ENCODE measurements at regions not wholly inside any gene's neighbourhood (a gene's known extent, or its start where the extent isn't known, plus 50 kb on each side); places are given as distances from the start of the nearest gene placed in this dataset.

DNA sequence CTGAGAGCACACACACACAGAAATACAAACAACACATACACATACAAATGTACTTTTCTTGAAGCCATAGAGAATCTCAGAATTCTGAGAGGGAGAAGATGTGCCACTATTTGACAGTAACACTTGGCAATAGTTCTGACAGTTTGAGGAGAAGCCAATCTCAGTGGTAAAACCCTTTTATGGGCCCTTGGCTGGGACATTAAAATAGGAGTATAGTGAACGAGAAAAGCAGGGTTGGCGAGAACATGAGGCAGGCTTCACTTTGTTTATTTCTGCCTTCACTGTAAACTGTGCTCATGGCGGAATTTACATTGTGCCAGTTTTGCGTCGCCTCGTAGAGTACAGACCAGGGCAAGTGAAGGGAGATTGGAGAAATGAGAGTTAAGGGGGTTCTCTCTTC, 449.4 kb upstream of the POU3F3 start:
- intact Hi-C loops (cut with micrococcal nuclease): no loop called here

DNA sequence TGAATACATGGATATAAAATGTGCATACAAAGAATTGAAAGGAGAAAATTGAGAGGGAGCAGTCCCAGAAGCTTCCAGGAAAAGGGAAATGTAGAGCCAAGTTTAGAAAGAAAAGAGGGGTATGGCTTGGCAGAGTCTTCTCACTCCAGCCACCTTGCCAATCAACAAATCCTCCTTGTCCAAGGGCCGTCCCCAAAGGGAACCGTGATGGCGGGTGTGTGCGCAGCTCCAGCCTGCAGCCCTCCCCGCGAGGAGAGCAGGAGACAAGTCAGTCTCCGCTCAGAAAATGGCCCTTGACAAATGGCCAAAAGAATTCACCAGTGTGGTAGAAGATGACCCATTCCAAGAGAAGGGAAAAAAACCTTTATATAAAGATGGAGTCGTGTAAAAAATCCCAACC, 448.3 kb upstream of the POU3F3 start:
- intact Hi-C loops (cut with micrococcal nuclease): no loop called here

DNA sequence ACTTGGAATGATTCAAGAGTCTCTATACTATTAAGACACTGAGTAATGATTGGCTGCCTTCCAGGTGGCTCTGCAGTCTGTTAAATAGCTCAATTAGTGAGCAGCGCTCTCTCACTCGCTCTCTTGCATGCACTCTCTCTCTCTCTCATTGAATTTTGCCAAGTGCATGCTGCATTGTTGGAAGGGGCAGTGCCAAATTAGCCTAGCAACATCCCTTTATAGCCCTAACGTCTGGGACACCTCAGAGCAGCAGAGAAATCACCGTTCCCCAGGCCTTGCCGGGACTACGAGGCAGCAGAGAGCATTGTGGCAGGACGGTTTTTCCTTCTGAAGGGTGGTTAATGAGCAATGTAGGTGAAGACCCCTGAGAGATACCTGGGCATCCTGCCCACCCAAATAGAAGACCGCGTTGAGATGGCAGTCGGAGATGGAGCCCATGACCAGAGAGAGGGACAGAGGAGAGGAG, 447.6 kb upstream of the POU3F3 start:
- intact Hi-C loops (cut with micrococcal nuclease): no loop called here

DNA sequence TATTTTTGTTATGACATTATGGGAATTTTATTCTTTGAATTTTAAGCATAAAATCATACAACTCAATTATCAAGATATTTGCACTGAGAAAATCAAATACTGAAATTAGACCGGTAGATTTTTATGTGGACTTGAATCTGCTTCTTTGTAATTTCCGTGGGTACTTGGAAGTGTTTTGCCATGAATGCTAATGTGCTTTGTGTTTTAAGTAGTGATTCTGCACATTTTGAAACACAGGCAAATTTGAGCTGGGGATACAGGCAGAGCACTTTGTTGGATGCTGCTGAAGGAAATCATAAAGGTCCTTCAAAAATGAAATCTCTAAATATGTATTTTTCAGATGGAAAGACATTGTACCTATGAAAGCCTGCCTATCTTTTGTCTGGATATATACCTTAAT, 446.3 kb upstream of the POU3F3 start:
- intact Hi-C loops (cut with micrococcal nuclease): no loop called here

DNA sequence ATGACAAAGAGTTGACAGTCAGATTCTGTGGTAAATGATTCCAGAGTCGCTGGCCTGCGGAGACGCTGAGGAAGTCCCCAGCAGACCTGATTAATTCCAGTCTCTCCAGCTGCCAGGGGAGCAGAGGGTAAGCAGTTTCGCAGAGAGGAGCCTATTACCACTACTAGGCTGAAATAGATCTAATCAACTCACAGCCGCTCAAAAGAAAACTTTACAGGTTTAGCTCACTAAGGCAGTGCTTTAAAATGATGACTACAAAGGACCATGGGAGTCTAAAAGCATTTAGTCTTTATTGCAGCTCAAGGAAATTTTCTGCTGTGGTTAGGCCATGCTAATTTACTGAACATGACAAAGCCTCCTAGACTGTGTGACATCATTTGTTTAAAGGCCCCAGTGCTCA, 445.6 kb upstream of the POU3F3 start:
- intact Hi-C loops (cut with micrococcal nuclease): no loop called here

DNA sequence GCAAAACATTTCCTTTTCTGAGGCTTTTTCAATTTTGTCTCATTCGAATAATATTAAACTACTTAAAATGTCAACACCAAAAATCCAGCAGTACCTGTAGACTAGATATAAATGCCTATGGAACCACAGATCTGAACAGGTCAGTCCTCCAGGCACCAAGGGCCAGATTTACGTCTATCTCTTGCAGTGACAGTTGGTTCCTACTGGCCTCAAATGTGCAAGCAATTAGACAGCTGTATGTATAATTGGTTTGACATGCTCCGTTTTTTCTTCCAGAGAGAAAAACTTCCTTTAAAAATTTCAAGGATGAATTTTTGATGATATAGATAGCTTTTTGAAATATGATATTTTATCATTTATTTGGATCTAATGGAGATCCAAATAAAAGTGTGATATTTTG, 443.8 kb upstream of the POU3F3 start:
- intact Hi-C loops (cut with micrococcal nuclease): loop anchor here (5.0 kb wide), 1 partner anchor 1568 kb away; no protein-coding TSS in a partner anchor

DNA sequence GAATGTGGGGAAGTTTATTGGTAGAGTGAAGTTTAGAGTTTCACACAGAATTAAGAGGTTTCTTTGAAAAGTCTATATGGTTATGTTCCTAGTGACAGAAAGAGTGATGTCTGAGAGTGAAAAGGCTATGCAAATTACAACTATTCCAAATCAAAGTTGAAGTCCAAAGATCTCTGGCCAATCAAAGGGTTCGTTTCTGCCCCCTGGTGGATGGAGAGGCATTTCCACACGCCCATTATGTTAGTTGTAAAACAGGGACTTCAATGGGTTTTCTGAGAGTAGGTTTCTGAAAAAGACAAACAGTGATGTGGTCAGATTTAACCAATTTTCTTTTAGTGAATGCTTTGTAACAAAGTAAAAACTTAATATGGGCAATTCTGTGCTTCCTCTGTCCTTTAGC, 441.5 kb upstream of the POU3F3 start:
- intact Hi-C loops (cut with micrococcal nuclease): loop anchor here (5.0 kb wide), 1 partner anchor 1570 kb away; no protein-coding TSS in a partner anchor

DNA sequence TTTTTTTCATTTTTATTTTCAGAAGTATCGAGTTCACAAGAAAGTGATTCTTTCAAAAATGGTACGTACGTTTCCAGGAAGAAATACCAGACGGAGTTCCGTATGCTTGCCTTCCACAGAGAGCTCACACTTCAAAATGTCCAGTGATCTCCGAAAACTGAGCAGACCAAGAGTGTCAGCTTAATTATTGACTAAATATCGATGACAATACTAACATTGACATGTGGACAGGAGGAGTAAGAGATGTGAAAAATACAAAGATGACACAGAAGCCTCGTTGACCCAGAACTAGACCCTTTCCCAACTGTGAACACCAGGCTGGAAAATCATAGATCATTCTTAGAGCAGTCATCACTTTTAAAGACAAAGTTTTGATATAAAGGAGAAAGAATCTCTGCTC, 440.0 kb upstream of the POU3F3 start:
- intact Hi-C loops (cut with micrococcal nuclease): loop anchor here (5.0 kb wide), 1 partner anchor 1572 kb away; no protein-coding TSS in a partner anchor

DNA sequence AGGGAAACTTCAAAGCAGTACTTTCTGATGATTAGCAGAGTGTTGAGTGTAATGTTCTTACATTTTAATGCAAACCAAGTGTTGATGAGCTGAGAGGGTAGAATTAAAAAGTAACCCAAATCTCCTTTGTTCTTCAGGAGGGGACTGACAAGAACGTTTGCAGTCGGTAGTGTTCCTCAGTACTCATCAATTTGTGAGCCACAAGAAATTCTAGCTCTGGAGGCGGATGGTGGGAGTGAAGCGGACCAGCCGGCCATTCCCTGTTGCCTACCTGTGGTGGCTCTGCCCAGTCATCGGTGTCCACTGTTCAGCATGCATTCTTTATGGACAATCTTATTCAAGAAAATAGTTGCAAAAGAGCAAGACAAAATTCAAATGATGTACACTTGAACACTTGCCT, 438.6 kb upstream of the POU3F3 start:
- intact Hi-C loops (cut with micrococcal nuclease): no loop called here

DNA sequence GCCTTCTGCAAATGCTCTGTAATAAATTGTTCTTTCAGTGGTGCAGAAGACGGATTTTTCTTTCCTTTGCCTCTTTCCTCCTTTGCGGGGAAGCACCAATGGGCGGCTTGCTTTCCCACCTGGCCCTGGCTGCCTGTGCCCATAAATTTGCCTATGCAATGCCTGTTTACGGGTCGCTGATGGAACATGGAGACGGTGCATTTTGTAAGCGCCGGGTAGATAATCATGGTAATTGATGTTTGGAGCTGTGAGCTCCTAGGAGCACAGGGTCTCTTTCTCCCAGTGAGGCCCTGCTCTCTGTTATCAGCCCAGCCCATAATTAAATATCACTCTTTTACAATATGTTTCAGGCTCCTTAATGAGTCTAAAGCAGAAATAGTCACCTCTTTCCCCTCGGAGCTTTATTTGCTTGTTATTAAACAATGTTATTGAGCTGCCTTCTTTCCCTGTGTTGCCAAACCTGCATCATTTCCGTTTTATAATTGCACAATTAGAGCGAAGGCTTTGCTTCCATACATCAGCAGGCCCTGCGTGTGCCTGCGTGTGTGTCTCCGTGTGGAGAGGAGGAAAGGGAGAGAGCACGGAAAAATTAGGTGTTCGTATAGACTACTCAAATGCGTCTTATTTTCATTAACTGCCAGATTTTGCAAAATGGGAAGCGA, 437.4 kb upstream of the POU3F3 start:
- intact Hi-C loops (cut with micrococcal nuclease): no loop called here

DNA sequence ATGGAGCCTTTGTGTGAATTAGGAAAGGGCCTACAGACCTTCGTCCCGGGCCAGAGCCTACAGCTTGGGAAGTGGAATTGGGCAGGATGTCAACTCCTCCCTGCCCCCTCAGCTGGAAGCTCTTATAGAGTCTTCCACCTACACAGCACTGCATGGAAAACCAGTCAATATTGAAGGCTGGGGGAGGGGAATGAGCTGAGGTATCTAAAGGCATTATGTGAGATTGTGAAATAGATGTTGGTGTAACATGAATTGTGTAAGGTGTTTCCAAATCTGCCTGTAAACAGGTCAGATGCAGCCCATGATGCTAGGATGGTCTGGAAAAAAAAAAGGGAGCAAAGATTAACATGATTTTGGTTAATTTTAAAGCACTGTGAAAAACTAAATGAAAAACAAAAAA, 433.5 kb upstream of the POU3F3 start:
- intact Hi-C loops (cut with micrococcal nuclease): no loop called here

DNA sequence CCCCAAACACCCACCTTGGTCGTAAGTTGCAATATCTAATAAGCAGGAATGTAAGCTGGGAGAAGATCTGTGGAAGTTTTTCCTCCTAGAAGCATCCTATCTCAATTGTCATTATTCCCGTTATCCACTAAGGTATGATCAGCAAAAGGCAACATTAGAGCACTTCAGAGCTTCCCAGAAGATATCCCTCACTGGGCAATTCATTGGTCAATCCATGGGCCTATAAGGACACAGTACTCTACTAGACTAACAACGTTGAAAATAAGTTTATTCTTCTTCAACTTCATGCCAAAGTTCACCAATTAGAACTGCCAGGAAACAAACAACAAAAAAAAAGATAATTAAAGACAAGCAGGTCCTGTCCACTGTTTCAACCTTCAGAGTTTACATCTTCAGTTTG, 433.0 kb upstream of the POU3F3 start:
- intact Hi-C loops (cut with micrococcal nuclease): no loop called here

DNA sequence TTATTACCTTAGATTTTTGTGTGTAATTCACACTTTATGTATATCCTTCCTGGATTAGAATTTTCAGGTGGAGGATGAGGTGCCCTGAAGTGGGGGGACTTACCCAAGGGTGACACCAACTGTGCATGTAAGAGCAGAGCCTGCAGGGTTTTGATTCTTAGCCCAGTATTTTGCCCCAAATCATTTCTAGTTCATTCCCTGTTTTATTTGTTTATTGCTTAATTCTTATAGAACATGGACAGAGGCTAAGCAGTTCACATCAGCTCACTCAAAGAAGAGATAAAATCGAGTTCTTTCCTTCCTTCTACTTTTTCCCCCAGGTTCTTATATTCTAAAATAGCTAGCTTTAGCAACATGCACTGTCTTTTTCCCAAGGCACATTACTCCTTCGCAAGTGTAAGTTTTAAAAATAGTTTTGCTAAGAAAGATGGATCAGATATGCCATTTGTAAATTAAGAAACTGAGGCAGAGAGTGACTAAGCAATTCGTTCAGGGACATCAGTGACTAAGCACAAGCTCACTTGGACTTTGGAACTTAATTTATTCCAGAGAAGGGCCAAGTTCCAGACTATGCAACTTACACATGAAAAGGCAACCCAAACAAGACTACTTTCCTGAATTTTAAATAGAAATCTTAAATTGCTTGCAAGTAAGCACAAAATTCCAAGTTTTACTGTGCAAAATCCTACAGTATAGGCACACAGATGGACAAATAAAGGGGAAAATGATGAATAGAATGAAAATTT, 427.9 kb upstream of the POU3F3 start:
- intact Hi-C loops (cut with micrococcal nuclease): no loop called here

DNA sequence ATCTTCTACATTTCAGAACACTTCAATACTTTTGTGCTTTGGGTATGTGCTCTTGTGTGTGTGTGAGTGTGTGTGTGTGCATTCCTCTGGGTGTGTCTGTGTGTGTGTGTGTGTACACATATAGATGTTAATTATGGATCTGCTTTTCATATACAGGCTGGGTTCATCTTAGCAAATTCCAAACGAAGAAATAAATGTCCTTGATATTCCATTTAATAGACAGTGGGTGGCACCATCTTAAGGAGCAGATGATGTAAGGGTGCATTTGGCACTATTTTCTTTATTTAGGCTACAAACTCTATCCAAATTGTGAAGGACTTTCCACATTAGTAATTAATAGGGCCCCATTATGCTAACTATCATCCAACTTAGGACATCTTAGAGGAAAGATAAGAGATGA, 425.8 kb upstream of the POU3F3 start:
- intact Hi-C loops (cut with micrococcal nuclease): no loop called here

DNA sequence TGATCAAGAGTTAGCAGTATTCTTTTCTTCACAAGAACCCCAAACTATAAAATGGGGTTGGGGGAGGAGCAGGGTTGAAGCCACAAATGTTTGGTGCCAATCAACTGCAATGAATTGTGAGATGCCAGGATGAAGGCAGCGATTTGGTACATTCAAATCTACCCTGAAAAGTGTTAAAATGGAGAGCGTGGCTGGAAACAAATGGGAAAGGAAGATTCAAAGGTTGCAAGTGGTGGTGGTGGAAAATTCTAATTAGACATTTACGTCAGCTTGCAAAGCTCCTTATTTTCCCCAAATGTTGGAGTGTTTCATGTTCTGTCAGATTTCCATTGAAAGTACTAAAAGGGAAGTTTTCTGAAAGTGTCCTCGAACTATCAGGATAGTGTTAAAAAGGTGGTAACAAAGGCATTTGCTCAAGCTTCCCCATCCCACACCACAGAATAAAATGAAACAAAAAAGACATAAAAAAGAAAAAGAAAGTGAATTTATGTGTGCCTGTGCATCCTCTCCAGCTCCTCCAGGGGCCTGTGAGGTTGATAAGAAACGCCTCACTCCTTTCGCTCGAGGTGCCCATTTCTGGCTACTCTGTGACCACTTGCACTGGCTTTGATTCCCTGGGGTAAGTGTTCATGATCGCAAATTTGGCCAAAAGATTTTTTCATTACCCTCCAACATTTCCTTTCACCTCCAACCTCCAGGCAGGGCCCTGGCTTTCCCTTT, 424.1 kb upstream of the POU3F3 start:
- intact Hi-C loops (cut with micrococcal nuclease): no loop called here

DNA sequence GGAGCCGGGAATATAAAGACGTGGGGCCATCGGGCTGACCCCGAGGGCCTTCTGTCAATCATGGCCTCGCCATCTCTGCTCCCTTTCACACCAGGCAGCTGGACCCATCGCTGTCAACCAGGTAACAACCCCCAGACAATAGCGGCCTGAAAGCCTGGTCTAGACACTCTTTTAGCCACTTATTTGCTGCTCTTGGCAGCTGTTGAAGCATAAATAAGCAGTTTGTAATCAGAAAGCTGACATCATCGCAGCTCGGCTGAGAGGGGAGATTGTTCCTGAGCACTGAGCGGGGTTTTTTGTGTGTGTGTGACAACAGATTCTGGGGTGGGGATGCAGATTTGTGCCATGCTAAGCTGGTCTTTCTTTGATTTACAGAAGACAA, 423.6 kb upstream of the POU3F3 start:
- intact Hi-C loops (cut with micrococcal nuclease): no loop called here

DNA sequence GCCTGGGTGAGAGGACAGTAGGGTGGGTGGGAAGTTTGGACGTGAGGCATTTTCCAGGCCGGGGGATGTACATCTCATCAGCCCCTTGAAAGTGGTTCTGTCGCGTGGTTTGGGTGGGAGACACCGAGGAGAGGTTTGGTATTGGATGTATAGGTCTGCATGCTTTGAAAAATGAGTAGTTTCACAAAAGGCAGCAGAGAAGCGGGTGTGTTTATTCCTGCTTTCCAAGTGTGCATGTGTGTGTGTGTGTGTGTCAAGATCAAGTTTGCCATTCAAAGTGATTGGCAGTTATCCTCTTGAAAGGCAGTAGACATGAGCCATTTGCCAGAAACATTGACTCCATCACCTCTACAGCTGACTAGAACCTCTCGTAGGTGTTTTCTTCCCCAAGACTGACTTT, 423.1 kb upstream of the POU3F3 start:
- intact Hi-C loops (cut with micrococcal nuclease): no loop called here

DNA sequence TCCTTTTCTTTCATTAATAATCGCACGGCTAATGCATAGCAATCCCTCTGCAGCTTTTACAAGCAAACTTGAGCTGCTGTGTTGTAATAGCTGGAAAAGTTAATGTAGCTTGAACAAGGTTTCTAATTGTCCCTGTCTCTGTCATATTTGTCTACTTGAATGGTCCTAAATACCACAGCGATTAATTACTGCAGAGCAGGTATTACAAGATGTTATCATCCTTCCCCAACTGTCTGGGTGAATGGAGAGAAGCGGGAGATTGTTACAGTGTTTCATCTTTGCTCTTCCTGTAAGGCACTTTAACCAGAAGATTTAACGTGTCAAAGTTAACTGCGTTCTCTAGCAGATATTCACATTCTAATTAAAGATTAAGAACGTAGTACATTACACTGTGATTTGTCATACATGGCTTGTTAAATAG, 422.2 kb upstream of the POU3F3 start:
- intact Hi-C loops (cut with micrococcal nuclease): no loop called here

DNA sequence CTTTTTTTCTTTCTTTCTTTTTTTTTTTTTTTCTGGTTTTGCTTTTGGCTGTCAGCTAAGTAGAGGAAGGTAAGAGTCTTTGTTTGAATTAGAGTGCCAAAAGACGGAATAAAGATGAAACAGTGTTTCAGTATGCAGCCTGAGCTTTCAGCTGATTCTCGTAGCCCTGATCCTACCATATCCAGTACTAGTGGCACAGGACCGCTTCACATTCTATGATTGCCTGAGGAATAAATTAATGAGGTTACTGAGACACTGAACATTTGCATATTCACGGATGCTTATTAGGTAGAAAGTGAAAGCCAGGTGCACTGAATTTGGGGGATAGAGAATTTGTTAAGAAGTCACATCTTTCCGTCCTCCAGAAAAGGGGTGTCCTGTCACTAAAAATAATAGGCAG, 421.5 kb upstream of the POU3F3 start:
- intact Hi-C loops (cut with micrococcal nuclease): no loop called here

DNA sequence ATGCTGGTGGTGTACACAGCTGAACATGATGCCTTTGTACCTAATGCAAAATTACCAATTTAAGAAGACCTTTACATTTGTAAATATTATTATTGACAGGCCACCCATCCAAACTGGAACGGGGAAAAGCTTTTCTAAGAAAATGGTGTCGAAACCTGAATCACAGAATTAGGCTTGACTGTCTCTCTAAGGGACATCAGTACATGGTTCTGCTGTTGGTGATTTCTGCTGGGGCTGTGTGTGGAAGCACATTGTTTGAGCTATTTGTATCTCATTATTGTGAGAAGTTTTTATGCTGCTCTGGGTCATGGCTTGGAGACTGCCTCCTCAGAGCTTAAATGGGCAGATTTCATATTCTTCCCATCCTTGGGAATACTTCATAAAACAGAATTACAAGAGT, 420.9 kb upstream of the POU3F3 start:
- intact Hi-C loops (cut with micrococcal nuclease): no loop called here

DNA sequence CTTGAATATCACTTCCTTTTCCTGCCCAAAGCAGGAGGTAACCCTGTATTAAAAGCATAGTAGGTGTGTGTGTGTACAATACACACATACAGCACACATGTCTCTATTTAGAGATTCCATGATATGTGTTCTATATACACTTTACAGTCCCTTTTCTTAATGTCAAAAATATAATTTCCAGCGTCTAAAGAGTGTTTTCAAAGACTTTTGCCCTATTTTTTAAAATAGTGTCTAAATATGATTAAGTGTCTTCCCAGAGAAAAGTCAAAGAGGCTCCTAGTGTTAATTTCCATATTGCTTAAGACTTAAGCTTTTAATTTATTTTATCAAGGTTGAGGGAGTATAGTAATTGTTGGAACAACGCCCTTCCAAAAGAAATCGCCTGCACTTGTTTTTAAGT, 420.3 kb upstream of the POU3F3 start:
- intact Hi-C loops (cut with micrococcal nuclease): no loop called here

DNA sequence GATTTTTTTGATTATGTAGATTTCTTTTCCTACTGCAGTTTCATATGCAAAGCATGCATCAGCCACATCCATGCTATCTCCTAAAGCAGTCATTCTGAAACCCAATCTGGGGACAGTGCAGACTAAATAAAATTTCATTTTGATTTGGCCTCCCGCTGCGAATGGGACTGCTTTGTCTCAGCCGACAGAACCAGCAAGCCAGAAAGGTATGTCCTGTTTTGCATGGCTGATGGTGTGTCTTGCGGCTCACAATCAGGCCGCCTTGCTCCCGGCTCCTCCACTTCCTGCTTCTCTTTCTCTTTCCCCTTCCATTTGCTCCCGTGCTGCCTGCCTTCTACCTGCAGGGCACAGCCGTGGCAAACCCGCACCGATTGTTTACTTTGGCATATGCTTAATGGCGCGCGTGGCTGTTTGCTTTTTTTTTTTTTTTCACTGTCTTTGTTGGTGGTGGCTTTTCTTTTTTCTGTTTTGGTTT, 419.6 kb upstream of the POU3F3 start:
- intact Hi-C loops (cut with micrococcal nuclease): no loop called here
